Adrenal gland (tissue), 5 donors: ENCODE measurements at regions not wholly inside any gene's neighbourhood (a gene's known extent, or its start where the extent isn't known, plus 50 kb on each side); places are given as distances from the start of the nearest gene placed in this dataset.

Experiments
- POLR2A ChIP-seq, 2 donors: fragments of 450-650 bp; IDR thresholded peaks; one replicate each; pipeline ENCODE4 v1.6.1; 2017; ENCODE audit warnings: antibody characterized with exemption in 2 of 2, mild to moderate bottlenecking in 2 of 2, moderate library complexity in 1 of 2
- TF ChIP-seq, protein P1 (sequence below), 6 experiments: fragments of 450-650 bp in 4 of 6; fragments of 200-600 bp in 2 of 6; sonication (generic) in 1 of 6; IDR thresholded peaks; 1 replicate in 5 of 6; 2 replicates in 1 of 6; pipeline versions ENCODE4 v1.5.1 to v1.8.0; 2016 to 2021; ENCODE audit warnings: antibody characterized with exemption in 6 of 6, mild to moderate bottlenecking in 2 of 6, moderate library complexity in 1 of 6
- donor health status: DM: no; HTN: no; CAD: no.

DNA sequence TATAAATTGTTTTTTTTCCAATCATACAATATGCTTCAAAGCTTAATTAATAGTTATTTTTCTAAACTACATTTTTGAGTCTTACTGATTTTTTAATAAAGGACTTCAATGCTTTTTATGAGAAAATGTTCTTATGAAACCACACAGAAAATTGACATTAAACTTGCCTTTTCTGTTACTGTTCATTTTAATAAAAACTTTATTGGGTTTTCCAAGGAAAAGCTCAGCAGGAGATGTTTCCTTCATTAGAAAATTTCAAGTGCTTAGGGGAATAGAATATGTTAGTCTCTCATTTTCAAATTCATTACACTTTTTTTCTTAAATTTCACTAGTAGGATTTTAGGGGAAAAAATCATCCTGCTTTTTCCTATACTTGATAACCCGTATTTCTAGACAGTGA, 711.4 kb downstream of the DIPK2A start:
- no peak for TF ChIP-seq POLR2A (IDR thresholded peaks at IDR 0.05)
- TF ChIP-seq, protein P1, sequence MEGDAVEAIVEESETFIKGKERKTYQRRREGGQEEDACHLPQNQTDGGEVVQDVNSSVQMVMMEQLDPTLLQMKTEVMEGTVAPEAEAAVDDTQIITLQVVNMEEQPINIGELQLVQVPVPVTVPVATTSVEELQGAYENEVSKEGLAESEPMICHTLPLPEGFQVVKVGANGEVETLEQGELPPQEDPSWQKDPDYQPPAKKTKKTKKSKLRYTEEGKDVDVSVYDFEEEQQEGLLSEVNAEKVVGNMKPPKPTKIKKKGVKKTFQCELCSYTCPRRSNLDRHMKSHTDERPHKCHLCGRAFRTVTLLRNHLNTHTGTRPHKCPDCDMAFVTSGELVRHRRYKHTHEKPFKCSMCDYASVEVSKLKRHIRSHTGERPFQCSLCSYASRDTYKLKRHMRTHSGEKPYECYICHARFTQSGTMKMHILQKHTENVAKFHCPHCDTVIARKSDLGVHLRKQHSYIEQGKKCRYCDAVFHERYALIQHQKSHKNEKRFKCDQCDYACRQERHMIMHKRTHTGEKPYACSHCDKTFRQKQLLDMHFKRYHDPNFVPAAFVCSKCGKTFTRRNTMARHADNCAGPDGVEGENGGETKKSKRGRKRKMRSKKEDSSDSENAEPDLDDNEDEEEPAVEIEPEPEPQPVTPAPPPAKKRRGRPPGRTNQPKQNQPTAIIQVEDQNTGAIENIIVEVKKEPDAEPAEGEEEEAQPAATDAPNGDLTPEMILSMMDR (IDR thresholded peaks at IDR 0.05), result no peak
